ENCODE measurements at regions not wholly inside any gene's neighbourhood (a gene's known extent, or its start where the extent isn't known, plus 50 kb on each side); places are given as distances from the start of the nearest gene placed in this dataset.

- Histone ChIP-seq H3K36me3 (no peaks in the 10 kb centered on the region), H3K4me1 (no peaks in the 10 kb centered on the region), H3K27me3 (no peaks in the 10 kb centered on the region), H3K27ac (no peak overlapping the region), H3K9me3 (no peaks in the 10 kb centered on the region), H3K4me3 (no peak overlapping the region)
- DNase-seq, result peak in 1 of 3 donors; percentile 50
- TF ChIP-seq POLR2A (IDR thresholded peaks at IDR 0.05) (no peak), CTCF (IDR thresholded peaks at IDR 0.05) (peak in 4 of 6 experiments; percentile 4 to 34 (median 16))
Observed at GRCh38 chr18:51278045-51278649, 80.7 kb upstream of the MEX3C start.

GRCh38 chr18:51279367-51279984, 82.0 kb upstream of the MEX3C start:
- H3K9me3 ChIP-seq, result no peaks in the 10 kb centered on the region
- H3K4me3 ChIP-seq, result no peak overlapping the region
- no peak overlapping the region for H3K27ac ChIP-seq
- H3K36me3 ChIP-seq, result no peaks in the 10 kb centered on the region
- H3K4me1 ChIP-seq, result no peaks in the 10 kb centered on the region
- TF ChIP-seq POLR2A (IDR thresholded peaks at IDR 0.05), result no peak
- TF ChIP-seq CTCF (IDR thresholded peaks at IDR 0.05), result no peak
- DNase-seq, result no peak
- H3K27me3 ChIP-seq, result no peaks in the 10 kb centered on the region

- no peaks in the 10 kb centered on the region for H3K9me3 ChIP-seq
- H3K4me1 ChIP-seq, result no peaks in the 10 kb centered on the region
- H3K27ac ChIP-seq, result no peak overlapping the region
- H3K4me3 ChIP-seq, result no peak overlapping the region
- no peaks in the 10 kb centered on the region for H3K36me3 ChIP-seq
- DNase-seq, result no peak
- TF ChIP-seq POLR2A (IDR thresholded peaks at IDR 0.05) (no peak), CTCF (IDR thresholded peaks at IDR 0.05) (no peak)
- no peaks in the 10 kb centered on the region for H3K27me3 ChIP-seq
Observed at GRCh38 chr18:51287818-51288508, 90.5 kb upstream of the MEX3C start.

GRCh38 chr18:51288582-51288981, 91.1 kb upstream of the MEX3C start:
- Histone ChIP-seq H3K4me1 (no peaks in the 10 kb centered on the region), H3K36me3 (no peaks in the 10 kb centered on the region), H3K4me3 (no peak overlapping the region), H3K9me3 (no peaks in the 10 kb centered on the region), H3K27ac (no peak overlapping the region), H3K27me3 (no peaks in the 10 kb centered on the region)
- DNase-seq, result no peak
- TF ChIP-seq CTCF (IDR thresholded peaks at IDR 0.05) (no peak), POLR2A (IDR thresholded peaks at IDR 0.05) (no peak)

- no peaks in the 10 kb centered on the region for H3K4me1 ChIP-seq
- no peaks in the 10 kb centered on the region for H3K36me3 ChIP-seq
- no peak for DNase-seq
- TF ChIP-seq CTCF (IDR thresholded peaks at IDR 0.05) (no peak), POLR2A (IDR thresholded peaks at IDR 0.05) (no peak)
- no peak overlapping the region for H3K4me3 ChIP-seq
- H3K27ac ChIP-seq, result no peak overlapping the region
- H3K9me3 ChIP-seq, result no peaks in the 10 kb centered on the region
- no peaks in the 10 kb centered on the region for H3K27me3 ChIP-seq
Observed at GRCh38 chr18:51290860-51291259, 93.4 kb upstream of the MEX3C start.
